HEK293 (cell line): ENCODE measurements at regions not wholly inside any gene's neighbourhood (a gene's known extent, or its start where the extent isn't known, plus 50 kb on each side); places are given as distances from the start of the nearest gene placed in this dataset.

ENCODE experiments used
- GFI1B ChIP-seq: fragments of 450-650 bp; formaldehyde crosslinking; IDR thresholded peaks from 2 replicates; pipeline ENCODE4 v1.5.1; 2016; ENCODE audit warnings: missing biosample characterization, missing genetic modification characterization
- YY2 ChIP-seq: fragments of 450-650 bp; formaldehyde crosslinking; IDR thresholded peaks from 2 replicates; pipeline ENCODE4 v1.5.1; 2016; ENCODE audit warnings: missing biosample characterization, missing genetic modification characterization
- ZBTB17 ChIP-seq: fragments of 450-650 bp; formaldehyde crosslinking; IDR thresholded peaks from 2 replicates; pipeline ENCODE4 v1.5.1; 2016; ENCODE audit warnings: missing biosample characterization, missing genetic modification characterization
- ZNF214 ChIP-seq: fragments of 450-650 bp; formaldehyde crosslinking; IDR thresholded peaks from 2 replicates; pipeline ENCODE4 v1.5.1; 2017; ENCODE audit warnings: missing biosample characterization, mild to moderate bottlenecking, missing genetic modification characterization, borderline replicate concordance
- ZNF416 ChIP-seq: fragments of 450-650 bp; formaldehyde crosslinking; IDR thresholded peaks from 2 replicates; pipeline ENCODE4 v1.5.1; 2016; ENCODE audit warnings: missing biosample characterization, missing genetic modification characterization
- ZNF473 ChIP-seq: fragments of 450-650 bp; formaldehyde crosslinking; IDR thresholded peaks from 2 replicates; pipeline ENCODE4 v1.5.1; 2017; ENCODE audit warnings: missing biosample characterization, missing genetic modification characterization
- ZNF776 ChIP-seq: fragments of 450-650 bp; formaldehyde crosslinking; IDR thresholded peaks from 2 replicates; pipeline ENCODE4 v1.5.0; 2017; ENCODE audit warnings: missing biosample characterization, missing genetic modification characterization, borderline replicate concordance
- TF ChIP-seq, protein P1 (sequence below): fragments of 450-650 bp; formaldehyde crosslinking; IDR thresholded peaks from 2 replicates; pipeline ENCODE4 v1.5.1; 2016; ENCODE audit warnings: missing biosample characterization, missing genetic modification characterization
- TF ChIP-seq, protein P2 (sequence below): fragments of 450-650 bp; formaldehyde crosslinking; IDR thresholded peaks from 2 replicates; pipeline ENCODE4 v1.5.1; 2016; ENCODE audit warnings: missing biosample characterization, missing genetic modification characterization
- TF ChIP-seq, protein P3 (sequence below): fragments of 450-650 bp; formaldehyde crosslinking; IDR thresholded peaks from 2 replicates; pipeline ENCODE4 v1.5.1; 2016; ENCODE audit warnings: missing biosample characterization, missing genetic modification characterization, borderline replicate concordance
- TF ChIP-seq, protein P4 (sequence below): fragments of 450-650 bp; formaldehyde crosslinking; IDR thresholded peaks from 2 replicates; pipeline ENCODE4 v1.5.1; 2016; ENCODE audit warnings: missing biosample characterization, missing genetic modification characterization

DNA sequence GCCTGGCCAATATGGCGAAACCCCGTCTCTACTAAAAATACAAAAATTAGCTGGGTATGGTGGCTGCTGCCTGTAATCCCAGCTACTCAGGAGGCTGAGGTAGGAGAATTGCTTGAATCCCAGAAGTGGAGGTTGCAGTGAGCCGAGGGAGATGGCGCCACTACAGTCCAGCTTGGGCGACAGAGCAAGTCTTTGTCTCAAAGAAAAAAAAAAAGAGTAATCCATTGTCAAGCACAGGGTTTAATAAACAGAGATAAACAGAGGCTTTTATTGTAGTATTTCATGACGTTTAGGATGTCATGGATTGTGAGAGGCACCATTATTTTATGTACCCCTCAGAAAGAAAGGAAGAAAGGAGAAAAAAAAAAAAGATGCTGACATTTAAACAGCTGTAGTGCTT lies 75.2 kb upstream of the RNU2-1 start:
- TF ChIP-seq, protein P1, sequence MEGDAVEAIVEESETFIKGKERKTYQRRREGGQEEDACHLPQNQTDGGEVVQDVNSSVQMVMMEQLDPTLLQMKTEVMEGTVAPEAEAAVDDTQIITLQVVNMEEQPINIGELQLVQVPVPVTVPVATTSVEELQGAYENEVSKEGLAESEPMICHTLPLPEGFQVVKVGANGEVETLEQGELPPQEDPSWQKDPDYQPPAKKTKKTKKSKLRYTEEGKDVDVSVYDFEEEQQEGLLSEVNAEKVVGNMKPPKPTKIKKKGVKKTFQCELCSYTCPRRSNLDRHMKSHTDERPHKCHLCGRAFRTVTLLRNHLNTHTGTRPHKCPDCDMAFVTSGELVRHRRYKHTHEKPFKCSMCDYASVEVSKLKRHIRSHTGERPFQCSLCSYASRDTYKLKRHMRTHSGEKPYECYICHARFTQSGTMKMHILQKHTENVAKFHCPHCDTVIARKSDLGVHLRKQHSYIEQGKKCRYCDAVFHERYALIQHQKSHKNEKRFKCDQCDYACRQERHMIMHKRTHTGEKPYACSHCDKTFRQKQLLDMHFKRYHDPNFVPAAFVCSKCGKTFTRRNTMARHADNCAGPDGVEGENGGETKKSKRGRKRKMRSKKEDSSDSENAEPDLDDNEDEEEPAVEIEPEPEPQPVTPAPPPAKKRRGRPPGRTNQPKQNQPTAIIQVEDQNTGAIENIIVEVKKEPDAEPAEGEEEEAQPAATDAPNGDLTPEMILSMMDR (tag by site-specific recombination) = no peak
- TF ChIP-seq, protein P2, sequence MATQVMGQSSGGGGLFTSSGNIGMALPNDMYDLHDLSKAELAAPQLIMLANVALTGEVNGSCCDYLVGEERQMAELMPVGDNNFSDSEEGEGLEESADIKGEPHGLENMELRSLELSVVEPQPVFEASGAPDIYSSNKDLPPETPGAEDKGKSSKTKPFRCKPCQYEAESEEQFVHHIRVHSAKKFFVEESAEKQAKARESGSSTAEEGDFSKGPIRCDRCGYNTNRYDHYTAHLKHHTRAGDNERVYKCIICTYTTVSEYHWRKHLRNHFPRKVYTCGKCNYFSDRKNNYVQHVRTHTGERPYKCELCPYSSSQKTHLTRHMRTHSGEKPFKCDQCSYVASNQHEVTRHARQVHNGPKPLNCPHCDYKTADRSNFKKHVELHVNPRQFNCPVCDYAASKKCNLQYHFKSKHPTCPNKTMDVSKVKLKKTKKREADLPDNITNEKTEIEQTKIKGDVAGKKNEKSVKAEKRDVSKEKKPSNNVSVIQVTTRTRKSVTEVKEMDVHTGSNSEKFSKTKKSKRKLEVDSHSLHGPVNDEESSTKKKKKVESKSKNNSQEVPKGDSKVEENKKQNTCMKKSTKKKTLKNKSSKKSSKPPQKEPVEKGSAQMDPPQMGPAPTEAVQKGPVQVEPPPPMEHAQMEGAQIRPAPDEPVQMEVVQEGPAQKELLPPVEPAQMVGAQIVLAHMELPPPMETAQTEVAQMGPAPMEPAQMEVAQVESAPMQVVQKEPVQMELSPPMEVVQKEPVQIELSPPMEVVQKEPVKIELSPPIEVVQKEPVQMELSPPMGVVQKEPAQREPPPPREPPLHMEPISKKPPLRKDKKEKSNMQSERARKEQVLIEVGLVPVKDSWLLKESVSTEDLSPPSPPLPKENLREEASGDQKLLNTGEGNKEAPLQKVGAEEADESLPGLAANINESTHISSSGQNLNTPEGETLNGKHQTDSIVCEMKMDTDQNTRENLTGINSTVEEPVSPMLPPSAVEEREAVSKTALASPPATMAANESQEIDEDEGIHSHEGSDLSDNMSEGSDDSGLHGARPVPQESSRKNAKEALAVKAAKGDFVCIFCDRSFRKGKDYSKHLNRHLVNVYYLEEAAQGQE (tag by site-specific recombination) = no peak
- TF ChIP-seq YY2 (tag by site-specific recombination) (no peak), ZBTB17 (tag by site-specific recombination) (no peak), ZNF473 (tag by site-specific recombination) (no peak), ZNF214 (tag by site-specific recombination) (no peak), GFI1B (no peak), ZNF776 (no peak), ZNF416 (no peak)
- TF ChIP-seq, protein P3, sequence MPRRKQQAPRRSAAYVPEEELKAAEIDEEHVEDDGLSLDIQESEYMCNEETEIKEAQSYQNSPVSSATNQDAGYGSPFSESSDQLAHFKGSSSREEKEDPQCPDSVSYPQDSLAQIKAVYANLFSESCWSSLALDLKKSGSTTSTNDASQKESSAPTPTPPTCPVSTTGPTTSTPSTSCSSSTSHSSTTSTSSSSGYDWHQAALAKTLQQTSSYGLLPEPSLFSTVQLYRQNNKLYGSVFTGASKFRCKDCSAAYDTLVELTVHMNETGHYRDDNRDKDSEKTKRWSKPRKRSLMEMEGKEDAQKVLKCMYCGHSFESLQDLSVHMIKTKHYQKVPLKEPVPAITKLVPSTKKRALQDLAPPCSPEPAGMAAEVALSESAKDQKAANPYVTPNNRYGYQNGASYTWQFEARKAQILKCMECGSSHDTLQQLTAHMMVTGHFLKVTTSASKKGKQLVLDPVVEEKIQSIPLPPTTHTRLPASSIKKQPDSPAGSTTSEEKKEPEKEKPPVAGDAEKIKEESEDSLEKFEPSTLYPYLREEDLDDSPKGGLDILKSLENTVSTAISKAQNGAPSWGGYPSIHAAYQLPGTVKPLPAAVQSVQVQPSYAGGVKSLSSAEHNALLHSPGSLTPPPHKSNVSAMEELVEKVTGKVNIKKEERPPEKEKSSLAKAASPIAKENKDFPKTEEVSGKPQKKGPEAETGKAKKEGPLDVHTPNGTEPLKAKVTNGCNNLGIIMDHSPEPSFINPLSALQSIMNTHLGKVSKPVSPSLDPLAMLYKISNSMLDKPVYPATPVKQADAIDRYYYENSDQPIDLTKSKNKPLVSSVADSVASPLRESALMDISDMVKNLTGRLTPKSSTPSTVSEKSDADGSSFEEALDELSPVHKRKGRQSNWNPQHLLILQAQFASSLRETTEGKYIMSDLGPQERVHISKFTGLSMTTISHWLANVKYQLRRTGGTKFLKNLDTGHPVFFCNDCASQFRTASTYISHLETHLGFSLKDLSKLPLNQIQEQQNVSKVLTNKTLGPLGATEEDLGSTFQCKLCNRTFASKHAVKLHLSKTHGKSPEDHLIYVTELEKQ (tag by site-specific recombination) = no peak
- TF ChIP-seq, protein P4, sequence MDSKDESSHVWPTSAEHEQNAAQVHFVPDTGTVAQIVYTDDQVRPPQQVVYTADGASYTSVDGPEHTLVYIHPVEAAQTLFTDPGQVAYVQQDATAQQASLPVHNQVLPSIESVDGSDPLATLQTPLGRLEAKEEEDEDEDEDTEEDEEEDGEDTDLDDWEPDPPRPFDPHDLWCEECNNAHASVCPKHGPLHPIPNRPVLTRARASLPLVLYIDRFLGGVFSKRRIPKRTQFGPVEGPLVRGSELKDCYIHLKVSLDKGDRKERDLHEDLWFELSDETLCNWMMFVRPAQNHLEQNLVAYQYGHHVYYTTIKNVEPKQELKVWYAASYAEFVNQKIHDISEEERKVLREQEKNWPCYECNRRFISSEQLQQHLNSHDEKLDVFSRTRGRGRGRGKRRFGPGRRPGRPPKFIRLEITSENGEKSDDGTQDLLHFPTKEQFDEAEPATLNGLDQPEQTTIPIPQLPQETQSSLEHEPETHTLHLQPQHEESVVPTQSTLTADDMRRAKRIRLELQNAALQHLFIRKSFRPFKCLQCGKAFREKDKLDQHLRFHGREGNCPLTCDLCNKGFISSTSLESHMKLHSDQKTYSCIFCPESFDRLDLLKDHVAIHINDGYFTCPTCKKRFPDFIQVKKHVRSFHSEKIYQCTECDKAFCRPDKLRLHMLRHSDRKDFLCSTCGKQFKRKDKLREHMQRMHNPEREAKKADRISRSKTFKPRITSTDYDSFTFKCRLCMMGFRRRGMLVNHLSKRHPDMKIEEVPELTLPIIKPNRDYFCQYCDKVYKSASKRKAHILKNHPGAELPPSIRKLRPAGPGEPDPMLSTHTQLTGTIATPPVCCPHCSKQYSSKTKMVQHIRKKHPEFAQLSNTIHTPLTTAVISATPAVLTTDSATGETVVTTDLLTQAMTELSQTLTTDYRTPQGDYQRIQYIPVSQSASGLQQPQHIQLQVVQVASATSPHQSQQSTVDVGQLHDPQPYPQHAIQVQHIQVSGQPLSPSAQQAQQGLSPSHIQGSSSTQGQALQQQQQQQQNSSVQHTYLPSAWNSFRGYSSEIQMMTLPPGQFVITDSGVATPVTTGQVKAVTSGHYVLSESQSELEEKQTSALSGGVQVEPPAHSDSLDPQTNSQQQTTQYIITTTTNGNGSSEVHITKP = no peak
